Mammary epithelial cell (primary cell): ENCODE measurements at regions not wholly inside any gene's neighbourhood (a gene's known extent, or its start where the extent isn't known, plus 50 kb on each side); places are given as distances from the start of the nearest gene placed in this dataset.

Source experiments
- EZH2 ChIP-seq: IDR thresholded peaks from 2 replicates; pipeline ENCODE4 v1.6.1; 2012; ENCODE audit warnings: low read length, inconsistent platforms, borderline replicate concordance
- TF ChIP-seq, protein P1 (sequence below), 2 donors: IDR thresholded peaks in 1 of 2; conservative IDR thresholded peaks in 1 of 2; 2 replicates each; pipeline ENCODE4 v1.5.1; 2011 to 2012; ENCODE audit warnings: inconsistent platforms in 2 of 2, low read length in 2 of 2, mild to moderate bottlenecking in 2 of 2, control low read depth in 1 of 2, low read depth in 1 of 2; ENCODE audit not compliant: insufficient read depth in 1 of 2; ENCODE audit errors: extremely low read depth in 1 of 2

- TF ChIP-seq, protein P1, sequence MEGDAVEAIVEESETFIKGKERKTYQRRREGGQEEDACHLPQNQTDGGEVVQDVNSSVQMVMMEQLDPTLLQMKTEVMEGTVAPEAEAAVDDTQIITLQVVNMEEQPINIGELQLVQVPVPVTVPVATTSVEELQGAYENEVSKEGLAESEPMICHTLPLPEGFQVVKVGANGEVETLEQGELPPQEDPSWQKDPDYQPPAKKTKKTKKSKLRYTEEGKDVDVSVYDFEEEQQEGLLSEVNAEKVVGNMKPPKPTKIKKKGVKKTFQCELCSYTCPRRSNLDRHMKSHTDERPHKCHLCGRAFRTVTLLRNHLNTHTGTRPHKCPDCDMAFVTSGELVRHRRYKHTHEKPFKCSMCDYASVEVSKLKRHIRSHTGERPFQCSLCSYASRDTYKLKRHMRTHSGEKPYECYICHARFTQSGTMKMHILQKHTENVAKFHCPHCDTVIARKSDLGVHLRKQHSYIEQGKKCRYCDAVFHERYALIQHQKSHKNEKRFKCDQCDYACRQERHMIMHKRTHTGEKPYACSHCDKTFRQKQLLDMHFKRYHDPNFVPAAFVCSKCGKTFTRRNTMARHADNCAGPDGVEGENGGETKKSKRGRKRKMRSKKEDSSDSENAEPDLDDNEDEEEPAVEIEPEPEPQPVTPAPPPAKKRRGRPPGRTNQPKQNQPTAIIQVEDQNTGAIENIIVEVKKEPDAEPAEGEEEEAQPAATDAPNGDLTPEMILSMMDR (conservative IDR thresholded peaks at IDR 0.05 in 1 of 2, IDR thresholded peaks at IDR 0.05 in 1 of 2; ENCODE audit: extremely low read depth in 1 of 2, insufficient read depth in 1 of 2, low read depth in 1 of 2, low read length in 2 of 2): no peak
- TF ChIP-seq EZH2: no peak
Measured at GRCh38 chr22:25374869-25375268, 155.4 kb downstream of the CRYBB2 start.
